Sigmoid colon (tissue), 6 donors: ENCODE measurements at regions not wholly inside any gene's neighbourhood (a gene's known extent, or its start where the extent isn't known, plus 50 kb on each side); places are given as distances from the start of the nearest gene placed in this dataset.
"Not testable (repeated sequence)": the region's sequence is repeated elsewhere in the genome, so short reads cannot be mapped to it uniquely, and the experiment has no call there.

Experiments used
- DNase-seq: peaks from one replicate; pipeline ENCODE4 v3.0.0-alpha.2; 2019
- H3K27ac ChIP-seq, 4 donors: fragments of 200-600 bp; sonication (generic); one replicate each; pipeline ENCODE4 v1.5.1; 2016 to 2019; ENCODE audit warnings: mild to moderate bottlenecking in 1 of 4
- H3K27me3 ChIP-seq, 3 donors: fragments of 200-600 bp; sonication (generic); one replicate each; pipeline ENCODE4 v1.5.1; 2019; ENCODE audit warnings: mild to moderate bottlenecking in 1 of 3
- H3K36me3 ChIP-seq, 4 donors: fragments of 200-600 bp; sonication (generic); one replicate each; pipeline ENCODE4 v1.5.1; 2016 to 2019
- H3K4me1 ChIP-seq, 4 donors: fragments of 200-600 bp; sonication (generic); one replicate each; pipeline ENCODE4 v1.5.1; 2017 to 2019
- H3K4me3 ChIP-seq, 4 donors: fragments of 200-600 bp; sonication (generic); one replicate each; pipeline ENCODE4 v1.5.1; 2017 to 2019; ENCODE audit warnings: mild to moderate bottlenecking in 2 of 4, moderate library complexity in 1 of 4
- H3K9me3 ChIP-seq, 4 donors: fragments of 200-600 bp in 3 of 4; sonication (generic) in 3 of 4; one replicate each; pipeline versions ENCODE4 v1.5.1 to v1.6.1; 2013 to 2019
- EP300 ChIP-seq, 4 donors: sonication (generic); formaldehyde crosslinking; IDR thresholded peaks; one replicate each; pipeline ENCODE4 v1.6.1; 2017; ENCODE audit warnings: antibody characterized with exemption in 4 of 4
- POLR2A ChIP-seq, 2 donors: fragments of 450-650 bp; IDR thresholded peaks; one replicate each; pipeline ENCODE4 v1.6.1; 2016; ENCODE audit warnings: antibody characterized with exemption in 2 of 2, mild to moderate bottlenecking in 2 of 2, moderate library complexity in 2 of 2
- POLR2AphosphoS5 ChIP-seq, 4 donors: sonication (generic); formaldehyde crosslinking; IDR thresholded peaks; one replicate each; pipeline ENCODE4 v1.6.1; 2017; ENCODE audit warnings: antibody characterized with exemption in 4 of 4
- WGBS, 2 donors: extraction: QIAGEN DNeasy Blood & Tissue Kit; methylation state at CpG; one replicate each; pipeline ENCODE4 v1.1.7; 2013; 5-methylcytosine and 5-hydroxymethylcytosine counted together
- intact Hi-C: fragments of 100-400 bp; cut with DNase I; formaldehyde crosslinking; loops from one replicate; pipeline ENCODE4 v1.15.1; 2023
- TF ChIP-seq, protein P1 (sequence below), 4 experiments: fragments of 450-650 bp in 3 of 4; fragments of 200-600 bp in 1 of 4; IDR thresholded peaks; one replicate each; pipeline ENCODE4 v1.5.1; 2016 to 2019; ENCODE audit warnings: antibody characterized with exemption in 4 of 4, mild to moderate bottlenecking in 3 of 4, moderate library complexity in 2 of 4
- donor health status: healthy with polysubstance abuse.
- donor health status: healthy.

DNA sequence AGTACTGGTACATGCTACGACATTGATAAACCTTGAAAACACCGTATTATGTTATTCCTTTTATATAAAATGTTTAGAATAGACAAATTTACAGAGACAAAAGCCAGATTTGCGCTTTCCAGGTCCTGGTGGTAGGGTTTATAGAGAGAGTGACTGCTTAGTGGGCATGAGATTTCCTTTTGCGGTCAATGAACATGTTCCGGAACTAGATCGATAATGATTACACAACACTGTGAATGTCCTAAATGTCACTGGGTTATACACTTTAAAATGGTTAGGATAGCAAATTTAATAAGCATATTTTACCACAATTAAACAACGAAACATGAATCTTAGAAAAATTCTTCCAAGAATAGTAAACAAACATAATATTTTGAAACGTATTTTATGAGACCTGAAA, 77.3 kb downstream of the MAGEA10 start:
- TF ChIP-seq EP300 (IDR thresholded peaks at IDR 0.05) (no peak), POLR2A (IDR thresholded peaks at IDR 0.05) (no peak), POLR2AphosphoS5 (IDR thresholded peaks at IDR 0.05) (no peak)
- TF ChIP-seq, protein P1, sequence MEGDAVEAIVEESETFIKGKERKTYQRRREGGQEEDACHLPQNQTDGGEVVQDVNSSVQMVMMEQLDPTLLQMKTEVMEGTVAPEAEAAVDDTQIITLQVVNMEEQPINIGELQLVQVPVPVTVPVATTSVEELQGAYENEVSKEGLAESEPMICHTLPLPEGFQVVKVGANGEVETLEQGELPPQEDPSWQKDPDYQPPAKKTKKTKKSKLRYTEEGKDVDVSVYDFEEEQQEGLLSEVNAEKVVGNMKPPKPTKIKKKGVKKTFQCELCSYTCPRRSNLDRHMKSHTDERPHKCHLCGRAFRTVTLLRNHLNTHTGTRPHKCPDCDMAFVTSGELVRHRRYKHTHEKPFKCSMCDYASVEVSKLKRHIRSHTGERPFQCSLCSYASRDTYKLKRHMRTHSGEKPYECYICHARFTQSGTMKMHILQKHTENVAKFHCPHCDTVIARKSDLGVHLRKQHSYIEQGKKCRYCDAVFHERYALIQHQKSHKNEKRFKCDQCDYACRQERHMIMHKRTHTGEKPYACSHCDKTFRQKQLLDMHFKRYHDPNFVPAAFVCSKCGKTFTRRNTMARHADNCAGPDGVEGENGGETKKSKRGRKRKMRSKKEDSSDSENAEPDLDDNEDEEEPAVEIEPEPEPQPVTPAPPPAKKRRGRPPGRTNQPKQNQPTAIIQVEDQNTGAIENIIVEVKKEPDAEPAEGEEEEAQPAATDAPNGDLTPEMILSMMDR (IDR thresholded peaks at IDR 0.05), result no peak
- H3K36me3 ChIP-seq, result no peaks in the 10 kb centered on the region
- H3K27ac ChIP-seq, result no peak overlapping the region
- H3K9me3 ChIP-seq, result no peaks in the 10 kb centered on the region
- H3K27me3 ChIP-seq, result no peaks in the 10 kb centered on the region
- no peak for DNase-seq
- WGBS, 2 donors, result 80 to 85% methylated on average over 8 of the region's 8 CpGs
- no peaks in the 10 kb centered on the region for H3K4me1 ChIP-seq
- no peak overlapping the region for H3K4me3 ChIP-seq
- intact Hi-C loops, result no loop called here

DNA sequence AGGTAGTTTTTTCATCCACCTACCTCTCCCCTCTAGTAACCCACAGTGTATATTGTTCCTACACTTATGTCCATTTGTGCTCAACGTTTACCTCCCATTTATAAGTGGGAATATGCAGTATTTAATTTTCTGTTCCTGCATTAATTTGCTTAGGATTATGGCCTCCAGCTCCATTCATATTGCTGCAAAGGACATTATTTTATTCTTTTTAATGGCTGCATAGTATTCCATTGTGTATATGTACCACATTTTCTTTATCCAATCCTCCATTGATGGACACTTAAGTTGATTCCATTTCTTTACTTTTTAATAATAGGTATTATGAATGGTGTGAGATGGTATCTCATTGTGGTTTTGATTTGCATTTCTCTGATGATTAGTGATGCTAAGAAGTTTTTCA, 76.1 kb upstream of the GABRE start:
- not testable (repeated sequence) for H3K4me1 ChIP-seq, H3K27me3 ChIP-seq

GRCh38 chrX:152044383-152044782, 69.9 kb upstream of the GABRE start:
- WGBS, 2 donors, result 22 to 47% methylated on average over 1 of the region's 1 CpG
- no peaks in the 10 kb centered on the region for H3K36me3 ChIP-seq
- H3K4me3 ChIP-seq, result no peak overlapping the region
- TF ChIP-seq, protein P1 (IDR thresholded peaks at IDR 0.05), result no peak
- no peak for TF ChIP-seq POLR2A (IDR thresholded peaks at IDR 0.05)
- no peaks in the 10 kb centered on the region for H3K9me3 ChIP-seq
- no peak overlapping the region for H3K27ac ChIP-seq
- intact Hi-C loops, result loop anchor here (10.0 kb wide), 1 partner anchor 60 kb away; no protein-coding TSS in a partner anchor
- H3K27me3 ChIP-seq, result no peaks in the 10 kb centered on the region
- H3K4me1 ChIP-seq, result no peaks in the 10 kb centered on the region
- DNase-seq, result no peak

More for the DNA sequence above, 76.1 kb upstream of the GABRE start:
- H3K9me3 ChIP-seq, H3K36me3 ChIP-seq, H3K27ac ChIP-seq, H3K4me3 ChIP-seq, DNase-seq, intact Hi-C loops: not testable (repeated sequence)
- 83 to 90% methylated on average over 1 of the region's 1 CpG for WGBS, 2 donors

- Histone ChIP-seq H3K27me3 (no peaks in the 10 kb centered on the region), H3K4me3 (no peak overlapping the region), H3K36me3 (no peaks in the 10 kb centered on the region), H3K4me1 (no peaks in the 10 kb centered on the region), H3K9me3 (no peaks in the 10 kb centered on the region), H3K27ac (no peak overlapping the region)
- TF ChIP-seq EP300 (IDR thresholded peaks at IDR 0.05), result no peak
- TF ChIP-seq, protein P1 (IDR thresholded peaks at IDR 0.05), result no peak
- no peak for DNase-seq
- intact Hi-C loops, result no loop called here
- WGBS, 2 donors, result 26 to 70% methylated on average over 2 of the region's 2 CpGs
Observed at GRCh38 chrX:152038804-152039203, 64.3 kb upstream of the GABRE start.

DNA sequence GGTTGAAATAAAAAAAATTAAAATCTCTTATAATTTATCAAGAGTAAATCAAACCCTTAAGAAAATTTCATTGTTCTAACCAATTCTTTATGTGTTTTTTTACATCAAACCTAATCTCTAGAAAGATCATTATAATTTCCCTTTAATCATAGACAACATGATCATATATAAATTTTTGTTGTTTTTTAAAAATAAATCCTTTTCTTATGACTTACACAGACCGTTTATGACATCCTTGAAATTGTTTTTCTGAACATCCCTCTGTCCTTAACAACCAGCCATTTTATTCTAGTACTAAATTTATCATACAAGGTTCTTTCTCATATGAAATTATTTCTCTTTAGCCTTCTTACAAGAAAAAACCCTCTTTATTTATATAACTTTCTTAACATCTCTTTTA, 62.7 kb upstream of the GABRE start:
- H3K27ac ChIP-seq, result no peak overlapping the region
- TF ChIP-seq, protein P1 (IDR thresholded peaks at IDR 0.05), result no peak
- no peak for TF ChIP-seq EP300 (IDR thresholded peaks at IDR 0.05)

GRCh38 chrX:152031346-152031745, 56.9 kb upstream of the GABRE start:
- H3K4me3 ChIP-seq, H3K4me1 ChIP-seq, H3K27ac ChIP-seq, DNase-seq, intact Hi-C loops, H3K9me3 ChIP-seq, H3K36me3 ChIP-seq, H3K27me3 ChIP-seq: not testable (repeated sequence)
- WGBS, 2 donors, result 84 to 92% methylated on average over 1 of the region's 1 CpG

More for the DNA sequence above, 62.7 kb upstream of the GABRE start:
- H3K9me3 ChIP-seq, result no peaks in the 10 kb centered on the region
- H3K4me3 ChIP-seq, result no peak overlapping the region
- no peaks in the 10 kb centered on the region for H3K36me3 ChIP-seq
- intact Hi-C loops, result no loop called here
- no peaks in the 10 kb centered on the region for H3K4me1 ChIP-seq
- H3K27me3 ChIP-seq, result no peaks in the 10 kb centered on the region
- DNase-seq, result no peak
- 48 to 66% methylated on average over 1 of the region's 1 CpG for WGBS, 2 donors
